ENCODE measurements at regions not wholly inside any gene's neighbourhood (a gene's known extent, or its start where the extent isn't known, plus 50 kb on each side); places are given as distances from the start of the nearest gene placed in this dataset.
"Not testable (repeated sequence)": the region's sequence is repeated elsewhere in the genome, so short reads cannot be mapped to it uniquely, and the experiment has no call there.

GRCh38 chr3:182420741-182421140 lies 372.6 kb upstream of the ATP11B start:
- Mint-ChIP-seq H3K27me3 (no peaks in the 10 kb centered on the region), H3K4me1 (no peaks in the 10 kb centered on the region), H3K27ac (no peak overlapping the region), H3K9me3 (ENCODE audit: low read depth) (no peaks in the 10 kb centered on the region), H3K36me3 (no peaks in the 10 kb centered on the region), H3K4me3 (no peak overlapping the region)
- no peak for DNase-seq
- ATAC-seq: no peak
- CTCF ChIA-PET: no interaction called here

DNA sequence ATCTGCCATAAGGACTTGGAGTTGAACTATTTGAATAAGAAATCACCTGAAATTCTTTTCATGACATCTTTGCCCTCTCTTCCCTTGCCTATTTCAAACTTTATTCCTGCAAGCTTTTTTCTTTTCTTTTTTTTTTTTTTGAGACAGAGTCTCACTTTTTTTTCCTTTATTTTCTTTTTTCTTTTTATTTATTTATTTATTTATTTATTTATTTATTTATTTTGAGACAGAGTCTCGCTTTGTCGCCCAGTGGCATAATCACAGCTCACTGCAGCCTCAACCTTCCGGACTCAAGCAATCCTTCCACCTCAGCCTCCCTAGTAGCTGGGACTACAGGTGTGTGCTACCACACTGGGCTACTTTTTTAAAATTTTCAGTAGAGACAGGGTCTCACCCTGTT lies 369.3 kb upstream of the ATP11B start:
- DNase-seq: no peak
- no peaks in the 10 kb centered on the region for H3K4me1 Mint-ChIP-seq
- CTCF ChIA-PET: no interaction called here
- H3K27me3 Mint-ChIP-seq: no peaks in the 10 kb centered on the region
- no peaks in the 10 kb centered on the region for H3K9me3 Mint-ChIP-seq (ENCODE audit: low read depth)
- no peak overlapping the region for H3K4me3 Mint-ChIP-seq
- H3K36me3 Mint-ChIP-seq: no peaks in the 10 kb centered on the region
- no peak for ATAC-seq
- H3K27ac Mint-ChIP-seq: no peak overlapping the region

DNA sequence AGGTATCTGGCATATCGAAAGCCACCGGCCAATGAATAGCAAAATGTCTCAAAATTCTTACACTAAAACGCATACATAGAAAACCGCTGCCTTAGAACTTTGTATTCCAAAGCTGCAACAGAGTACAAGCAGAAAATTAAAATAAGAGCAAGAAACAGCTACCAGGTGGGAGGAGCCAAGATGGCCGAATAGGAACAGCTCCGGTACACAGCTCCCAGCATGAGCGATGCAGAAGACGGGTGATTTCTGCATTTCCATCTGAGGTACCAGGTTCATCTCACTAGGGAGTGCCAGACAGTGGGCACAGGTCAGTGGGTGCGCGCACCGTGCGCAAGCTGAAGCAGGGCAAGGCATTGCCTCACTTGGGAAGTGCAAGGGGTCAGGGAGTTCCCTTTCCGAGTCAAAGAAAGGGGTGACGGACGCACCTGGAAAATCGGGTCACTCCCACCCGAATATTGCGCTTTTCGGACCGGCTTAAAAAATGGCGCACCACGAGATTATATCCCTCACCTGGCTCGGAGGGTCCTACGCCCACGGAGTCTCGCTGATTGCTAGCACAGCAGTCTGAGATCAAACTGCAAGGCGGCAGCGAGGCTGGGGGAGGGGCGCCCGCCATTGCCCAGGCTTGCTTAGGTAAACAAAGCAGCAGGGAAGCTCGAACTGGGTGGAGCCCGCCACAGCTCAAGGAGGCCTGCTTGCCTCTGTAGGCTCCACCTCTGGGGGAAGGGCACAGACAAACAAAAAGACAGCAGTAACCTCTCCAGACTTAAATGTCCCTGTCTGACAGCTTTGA lies 367.2 kb upstream of the ATP11B start:
- ATAC-seq, H3K36me3 Mint-ChIP-seq: not testable (repeated sequence)

DNA sequence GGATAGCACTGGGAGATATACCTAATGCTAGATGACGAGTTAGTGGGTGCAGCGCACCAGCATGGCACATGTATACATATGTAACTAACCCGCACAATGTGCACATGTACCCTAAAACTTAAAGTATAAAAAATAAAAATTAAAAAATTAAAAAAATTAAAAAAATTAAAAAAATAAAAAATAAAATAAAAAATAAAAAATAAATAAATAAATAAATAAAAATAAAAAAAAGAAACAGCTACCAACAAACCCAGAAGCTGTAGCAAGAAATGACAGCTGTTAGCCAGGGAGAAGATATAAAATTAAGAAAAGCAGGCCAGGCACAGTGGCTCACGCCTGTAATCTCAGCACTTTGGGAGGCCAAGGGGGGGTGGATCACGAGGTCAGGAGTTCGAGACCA lies 361.3 kb upstream of the ATP11B start:
- H3K4me1 Mint-ChIP-seq; H3K27me3 Mint-ChIP-seq; H3K36me3 Mint-ChIP-seq; H3K4me3 Mint-ChIP-seq; H3K9me3 Mint-ChIP-seq (ENCODE audit: low read depth); CTCF ChIA-PET; H3K27ac Mint-ChIP-seq; DNase-seq; ATAC-seq: not testable (repeated sequence)

More for the DNA sequence above, 367.2 kb upstream of the ATP11B start:
- H3K9me3 Mint-ChIP-seq (ENCODE audit: low read depth); H3K4me3 Mint-ChIP-seq; H3K27ac Mint-ChIP-seq; H3K27me3 Mint-ChIP-seq; CTCF ChIA-PET; DNase-seq; H3K4me1 Mint-ChIP-seq: not testable (repeated sequence)

- H3K27ac Mint-ChIP-seq: no peak overlapping the region
- H3K27me3 Mint-ChIP-seq: no peaks in the 10 kb centered on the region
- DNase-seq (no peak), ATAC-seq (no peak)
- no peaks in the 10 kb centered on the region for H3K36me3 Mint-ChIP-seq
- CTCF ChIA-PET: no interaction called here
- H3K4me3 Mint-ChIP-seq: no peak overlapping the region
- no peaks in the 10 kb centered on the region for H3K9me3 Mint-ChIP-seq (ENCODE audit: low read depth)
- no peaks in the 10 kb centered on the region for H3K4me1 Mint-ChIP-seq
Observed at GRCh38 chr3:182435860-182436259, 357.4 kb upstream of the ATP11B start.

DNA sequence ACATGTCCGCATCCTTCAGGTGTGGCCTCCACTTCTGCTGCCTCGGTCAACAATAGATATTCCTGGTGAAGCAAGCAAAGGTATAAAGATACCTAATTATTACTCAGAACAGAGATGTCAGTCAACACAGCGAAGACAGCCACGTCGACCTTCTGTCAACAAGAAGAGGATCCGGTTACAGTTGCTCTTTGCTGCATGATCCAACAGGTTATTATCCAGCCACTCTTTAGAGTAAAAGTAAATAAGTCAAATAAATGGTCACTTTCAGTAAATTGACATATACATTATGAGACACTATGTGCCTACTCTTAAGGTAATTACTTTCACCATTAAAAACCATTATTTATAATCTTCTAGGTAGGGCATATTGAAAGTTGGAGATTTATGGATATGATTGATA lies 356.8 kb upstream of the ATP11B start:
- ATAC-seq (no peak), DNase-seq (no peak)
- H3K4me3 Mint-ChIP-seq: no peak overlapping the region
- H3K9me3 Mint-ChIP-seq (ENCODE audit: low read depth): no peaks in the 10 kb centered on the region
- H3K27me3 Mint-ChIP-seq: no peaks in the 10 kb centered on the region
- H3K4me1 Mint-ChIP-seq: no peaks in the 10 kb centered on the region
- H3K36me3 Mint-ChIP-seq: no peaks in the 10 kb centered on the region
- no peak overlapping the region for H3K27ac Mint-ChIP-seq
- CTCF ChIA-PET: no interaction called here

- CTCF ChIA-PET: no interaction called here
- no peaks in the 10 kb centered on the region for H3K27me3 Mint-ChIP-seq
- no peak for ATAC-seq
- no peak for DNase-seq
- H3K4me3 Mint-ChIP-seq: no peak overlapping the region
- no peaks in the 10 kb centered on the region for H3K9me3 Mint-ChIP-seq (ENCODE audit: low read depth)
- no peaks in the 10 kb centered on the region for H3K4me1 Mint-ChIP-seq
- no peak overlapping the region for H3K27ac Mint-ChIP-seq
- no peaks in the 10 kb centered on the region for H3K36me3 Mint-ChIP-seq
Observed at GRCh38 chr3:182438398-182438797, 354.9 kb upstream of the ATP11B start.

DNA sequence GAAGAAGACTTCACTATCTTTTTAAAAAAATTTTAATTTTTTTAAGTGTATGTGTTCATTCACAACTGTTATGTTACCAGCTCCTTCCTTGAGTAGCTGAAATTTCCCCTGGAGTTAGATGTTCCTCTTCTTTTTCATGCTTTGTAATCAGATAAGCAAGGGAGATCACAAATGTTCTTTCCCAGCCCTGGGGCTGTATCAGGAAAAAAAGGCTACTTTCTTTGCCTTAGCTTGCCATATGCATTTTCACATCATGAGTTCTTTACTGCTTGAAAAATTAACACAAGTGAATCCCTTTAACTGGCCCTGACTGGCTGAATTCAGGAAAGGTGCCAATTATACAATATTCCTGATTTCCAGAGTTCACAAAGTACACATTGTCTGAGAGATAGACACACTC lies 353.2 kb upstream of the ATP11B start:
- Mint-ChIP-seq H3K9me3 (ENCODE audit: low read depth) (no peaks in the 10 kb centered on the region), H3K27ac (no peak overlapping the region), H3K4me3 (no peak overlapping the region), H3K27me3 (no peaks in the 10 kb centered on the region), H3K36me3 (no peaks in the 10 kb centered on the region), H3K4me1 (no peaks in the 10 kb centered on the region)
- ATAC-seq: no peak
- CTCF ChIA-PET: no interaction called here
- no peak for DNase-seq

GRCh38 chr3:182445576-182445975 lies 347.7 kb upstream of the ATP11B start:
- ATAC-seq (no peak), DNase-seq (no peak)
- Mint-ChIP-seq H3K27ac (no peak overlapping the region), H3K36me3 (no peaks in the 10 kb centered on the region), H3K9me3 (ENCODE audit: low read depth) (no peaks in the 10 kb centered on the region), H3K4me1 (no peaks in the 10 kb centered on the region), H3K27me3 (no peaks in the 10 kb centered on the region), H3K4me3 (no peak overlapping the region)
- CTCF ChIA-PET: no interaction called here

DNA sequence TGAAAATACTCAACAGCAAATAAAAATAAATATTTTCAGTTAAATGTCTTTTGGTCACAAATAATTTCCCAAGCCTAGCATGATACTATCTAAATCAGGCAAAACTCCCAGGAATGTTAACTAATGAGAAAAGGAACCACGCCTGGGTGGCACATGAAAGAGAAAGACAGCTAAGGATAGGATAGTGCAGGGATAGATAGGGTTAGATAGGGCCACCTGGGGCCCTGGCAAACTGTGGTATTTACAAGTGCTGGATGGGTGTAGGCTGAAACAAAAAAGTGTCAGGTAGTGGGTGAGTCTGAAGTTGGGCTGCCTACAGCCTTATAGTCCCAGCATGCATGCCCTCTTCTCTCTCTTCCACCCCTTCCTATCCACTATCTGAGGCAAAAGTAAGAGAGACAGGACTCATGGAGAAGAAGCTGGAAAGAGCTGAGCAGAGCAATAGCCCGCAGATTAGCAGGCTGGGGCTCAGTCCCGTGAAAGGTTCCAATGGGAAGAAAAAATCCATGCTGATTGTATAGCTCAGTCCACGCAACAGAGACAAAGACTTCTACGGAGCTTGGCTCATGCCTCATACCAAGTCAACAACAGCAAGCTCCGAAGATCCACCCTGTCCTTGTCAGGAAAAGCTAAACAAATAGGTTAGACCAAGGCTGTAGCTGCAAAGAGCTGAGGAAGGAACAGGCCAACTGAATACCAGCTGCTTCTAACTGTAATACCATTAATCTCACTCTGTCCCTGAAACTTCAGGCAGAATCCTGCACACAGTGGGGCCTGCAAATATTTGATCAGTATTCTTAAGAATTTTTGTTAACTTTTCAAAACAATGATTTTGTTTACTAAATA lies 342.1 kb upstream of the ATP11B start:
- Mint-ChIP-seq H3K27ac (no peak overlapping the region), H3K4me1 (no peaks in the 10 kb centered on the region), H3K9me3 (ENCODE audit: low read depth) (no peaks in the 10 kb centered on the region), H3K36me3 (no peaks in the 10 kb centered on the region), H3K27me3 (no peaks in the 10 kb centered on the region), H3K4me3 (no peak overlapping the region)
- CTCF ChIA-PET: no interaction called here
- no peak for DNase-seq
- ATAC-seq: no peak

GRCh38 chr3:182451871-182452270 lies 341.4 kb upstream of the ATP11B start:
- Mint-ChIP-seq H3K9me3 (ENCODE audit: low read depth) (no peaks in the 10 kb centered on the region), H3K4me3 (no peak overlapping the region), H3K4me1 (no peaks in the 10 kb centered on the region), H3K27ac (no peak overlapping the region), H3K27me3 (no peaks in the 10 kb centered on the region), H3K36me3 (no peaks in the 10 kb centered on the region)
- ATAC-seq (no peak), DNase-seq (no peak)
- CTCF ChIA-PET: no interaction called here

- no peaks in the 10 kb centered on the region for H3K9me3 Mint-ChIP-seq (ENCODE audit: low read depth)
- ATAC-seq: no peak
- CTCF ChIA-PET: no interaction called here
- H3K36me3 Mint-ChIP-seq: no peaks in the 10 kb centered on the region
- no peak overlapping the region for H3K27ac Mint-ChIP-seq
- H3K4me1 Mint-ChIP-seq: no peaks in the 10 kb centered on the region
- DNase-seq: no peak
- no peak overlapping the region for H3K4me3 Mint-ChIP-seq
- no peaks in the 10 kb centered on the region for H3K27me3 Mint-ChIP-seq
Observed at GRCh38 chr3:182455011-182455410, 338.3 kb upstream of the ATP11B start.

GRCh38 chr3:182460303-182460702 lies 333.0 kb upstream of the ATP11B start:
- ATAC-seq (no peak), DNase-seq (no peak)
- Mint-ChIP-seq H3K27ac (no peak overlapping the region), H3K36me3 (no peaks in the 10 kb centered on the region), H3K27me3 (no peaks in the 10 kb centered on the region), H3K4me1 (no peaks in the 10 kb centered on the region), H3K9me3 (ENCODE audit: low read depth) (no peaks in the 10 kb centered on the region), H3K4me3 (no peak overlapping the region)
- CTCF ChIA-PET: no interaction called here

DNA sequence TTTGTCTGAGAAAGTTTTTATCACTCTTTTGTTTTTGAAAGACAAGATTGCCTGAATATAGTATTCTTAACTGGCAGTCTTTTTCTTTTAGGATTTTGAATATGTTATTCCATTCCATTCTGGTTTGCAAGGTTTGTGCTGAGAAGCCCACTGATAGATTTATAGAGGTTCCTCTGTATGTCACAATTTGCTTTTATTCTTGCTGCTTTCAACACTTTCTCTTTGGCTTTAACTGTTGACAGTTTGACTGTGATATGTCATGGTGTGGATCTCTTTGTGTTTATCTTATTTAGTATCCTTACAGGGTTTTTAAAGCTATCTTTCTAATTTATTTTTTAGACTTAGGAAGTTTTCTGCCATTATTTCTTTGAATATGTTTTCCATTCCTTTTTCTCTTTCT lies 331.2 kb upstream of the ATP11B start:
- no peaks in the 10 kb centered on the region for H3K4me1 Mint-ChIP-seq
- no peak overlapping the region for H3K4me3 Mint-ChIP-seq
- ATAC-seq (no peak), DNase-seq (no peak)
- H3K9me3 Mint-ChIP-seq (ENCODE audit: low read depth): no peaks in the 10 kb centered on the region
- no peaks in the 10 kb centered on the region for H3K27me3 Mint-ChIP-seq
- H3K36me3 Mint-ChIP-seq: no peaks in the 10 kb centered on the region
- CTCF ChIA-PET: no interaction called here
- no peak overlapping the region for H3K27ac Mint-ChIP-seq
